ENCODE measurements at regions not wholly inside any gene's neighbourhood (a gene's known extent, or its start where the extent isn't known, plus 50 kb on each side); places are given as distances from the start of the nearest gene placed in this dataset.

- no peak for TF ChIP-seq POLR2A (IDR thresholded peaks at IDR 0.05)
- TF ChIP-seq CTCF (IDR thresholded peaks at IDR 0.05), result no peak
Measured at GRCh38 chr17:12341328-12341727, 320.7 kb downstream of the MAP2K4 start.
